ENCODE measurements at regions not wholly inside any gene's neighbourhood (a gene's known extent, or its start where the extent isn't known, plus 50 kb on each side); places are given as distances from the start of the nearest gene placed in this dataset.

GRCh38 chr6:48765352-48765961, 654.5 kb upstream of the PTCHD4 start:
- peak; percentile 87 for TF ChIP-seq CTCF (conservative IDR thresholded peaks at IDR 0.05; ENCODE audit: low read depth, low read length)
- TF ChIP-seq EZH2 (IDR thresholded peaks at IDR 0.05; ENCODE audit: low read length, unreplicated experiment): no peak

Data from PC-3 (cell line).